Sigmoid colon (tissue), 3 donors: ENCODE measurements at regions not wholly inside any gene's neighbourhood (a gene's known extent, or its start where the extent isn't known, plus 50 kb on each side); places are given as distances from the start of the nearest gene placed in this dataset.

Experiments used
- CTCF ChIP-seq, 4 experiments: fragments of 450-650 bp in 3 of 4; fragments of 200-600 bp in 1 of 4; IDR thresholded peaks; one replicate each; pipeline ENCODE4 v1.5.1; 2016 to 2019; ENCODE audit warnings: antibody characterized with exemption in 4 of 4, mild to moderate bottlenecking in 3 of 4, moderate library complexity in 2 of 4
- POLR2A ChIP-seq, 2 donors: fragments of 450-650 bp; IDR thresholded peaks; one replicate each; pipeline ENCODE4 v1.6.1; 2016; ENCODE audit warnings: antibody characterized with exemption in 2 of 2, mild to moderate bottlenecking in 2 of 2, moderate library complexity in 2 of 2

GRCh38 chr18:46360866-46361265 lies 256.7 kb downstream of the HAUS1 start:
- TF ChIP-seq POLR2A (IDR thresholded peaks at IDR 0.05) (no peak), CTCF (IDR thresholded peaks at IDR 0.05) (no peak)
